Ovary (tissue), 7 donors: ENCODE measurements at regions not wholly inside any gene's neighbourhood (a gene's known extent, or its start where the extent isn't known, plus 50 kb on each side); places are given as distances from the start of the nearest gene placed in this dataset.

Experiments used
- DNase-seq, 5 donors: peaks; one replicate each; pipeline ENCODE4 v3.0.0-alpha.2; 2019 to 2020
- H3K27ac ChIP-seq, 2 donors: fragments of 200-600 bp; one replicate each; pipeline versions ENCODE4 v1.5.1 to v1.8.0; 2019 to 2022
- H3K27me3 ChIP-seq: fragments of 200-600 bp; one replicate; pipeline ENCODE4 v1.8.0; 2022
- H3K36me3 ChIP-seq: fragments of 200-600 bp; sonication (generic); one replicate; pipeline ENCODE4 v1.5.1; 2019
- H3K4me1 ChIP-seq: one replicate; pipeline ENCODE4 v1.8.1; 2013; ENCODE audit warnings: mild to moderate bottlenecking, moderate library complexity; ENCODE audit not compliant: insufficient read depth
- H3K4me3 ChIP-seq: fragments of 200-600 bp; sonication (generic); one replicate; pipeline ENCODE4 v1.5.1; 2017
- H3K9me3 ChIP-seq, 2 donors: fragments of 200-600 bp in 1 of 2; sonication (generic) in 1 of 2; one replicate each; pipeline versions ENCODE4 v1.5.1 to v1.8.1; 2013 to 2019; ENCODE audit warnings: mild to moderate bottlenecking in 1 of 2, moderate library complexity in 1 of 2
- CTCF ChIP-seq, 3 donors: fragments of 450-650 bp in 2 of 3; fragments of 200-600 bp in 1 of 3; IDR thresholded peaks; one replicate each; pipeline versions ENCODE4 v1.5.1 to v1.8.0; 2016 to 2022; ENCODE audit warnings: antibody characterized with exemption in 3 of 3, mild to moderate bottlenecking in 1 of 3
- EP300 ChIP-seq: sonication (generic); formaldehyde crosslinking; IDR thresholded peaks from one replicate; pipeline ENCODE4 v1.6.1; 2017; ENCODE audit warnings: antibody characterized with exemption
- POLR2A ChIP-seq: fragments of 450-650 bp; IDR thresholded peaks from one replicate; pipeline ENCODE4 v1.6.1; 2017; ENCODE audit warnings: antibody characterized with exemption, mild to moderate bottlenecking, moderate library complexity
- WGBS, 3 donors: extraction: QIAGEN DNeasy Blood & Tissue Kit in 1 of 3; methylation state at CpG; one replicate each; pipeline versions ENCODE4 v1.1.5 to v1.1.7; 2013 to 2017; 5-methylcytosine and 5-hydroxymethylcytosine counted together
- intact Hi-C, 4 donors: fragments of 100-400 bp; cut with DNase I; formaldehyde crosslinking; loops; one replicate each; pipeline versions ENCODE4 v1.11.0 to v1.15.1; 2022 to 2023
- donor health status: DM: no; HTN: no; CAD: no; lungs with moderate emphysema.
- donor health status: DM: no; HTN: no; CAD: no.
- donor health status: Bipolar disorder and iron deficiency.
- donor health status: DM: no; HTN: no; CAD: no.
- donor health status: DM: yes; HTN: yes; CAD: no.

GRCh38 chr5:56451742-56452141, 218.6 kb upstream of the ANKRD55 start:
- no peak for DNase-seq
- no peaks in the 10 kb centered on the region for H3K9me3 ChIP-seq
- H3K4me3 ChIP-seq, result no peak overlapping the region
- TF ChIP-seq CTCF (IDR thresholded peaks at IDR 0.05) (no peak), EP300 (no peak), POLR2A (no peak)
- H3K27ac ChIP-seq, result no peak overlapping the region
- 91 to 92% (median 92%) methylated on average over 7 of the region's 7 CpGs for WGBS, 3 donors
- intact Hi-C loops, result no loop called here
- no peaks in the 10 kb centered on the region for H3K36me3 ChIP-seq
- no peaks in the 10 kb centered on the region for H3K27me3 ChIP-seq
- H3K4me1 ChIP-seq, result no peaks in the 10 kb centered on the region

GRCh38 chr5:56450766-56451165, 217.6 kb upstream of the ANKRD55 start:
- Histone ChIP-seq H3K4me1 (no peaks in the 10 kb centered on the region), H3K27me3 (no peaks in the 10 kb centered on the region), H3K27ac (no peak overlapping the region), H3K4me3 (no peak overlapping the region), H3K36me3 (no peaks in the 10 kb centered on the region), H3K9me3 (no peaks in the 10 kb centered on the region)
- no peak for DNase-seq
- WGBS, 3 donors, result 87 to 93% (median 88%) methylated on average over 8 of the region's 8 CpGs
- TF ChIP-seq EP300 (no peak), CTCF (IDR thresholded peaks at IDR 0.05) (no peak), POLR2A (no peak)
- intact Hi-C loops, result no loop called here

GRCh38 chr5:56449071-56449640, 216.0 kb upstream of the ANKRD55 start:
- TF ChIP-seq EP300, result no peak
- no peak for TF ChIP-seq POLR2A
- TF ChIP-seq CTCF (IDR thresholded peaks at IDR 0.05), result no peak
- no peak overlapping the region for H3K4me3 ChIP-seq
- H3K36me3 ChIP-seq, result no peaks in the 10 kb centered on the region
- no peaks in the 10 kb centered on the region for H3K9me3 ChIP-seq
- H3K27ac ChIP-seq, result no peak overlapping the region
- H3K27me3 ChIP-seq, result no peaks in the 10 kb centered on the region
- intact Hi-C loops, result no loop called here
- H3K4me1 ChIP-seq, result no peaks in the 10 kb centered on the region
- no peak for DNase-seq
- 92 to 96% (median 92%) methylated on average over 7 of the region's 7 CpGs for WGBS, 3 donors

GRCh38 chr5:56447656-56448055, 214.5 kb upstream of the ANKRD55 start:
- 67 to 75% (median 68%) methylated on average over 4 of the region's 4 CpGs for WGBS, 3 donors

GRCh38 chr5:56447232-56447631, 214.1 kb upstream of the ANKRD55 start:
- Histone ChIP-seq H3K9me3 (no peaks in the 10 kb centered on the region), H3K4me3 (no peak overlapping the region), H3K27ac (no peak overlapping the region), H3K4me1 (no peaks in the 10 kb centered on the region), H3K27me3 (no peaks in the 10 kb centered on the region), H3K36me3 (no peaks in the 10 kb centered on the region)
- no peak for TF ChIP-seq EP300
- 59 to 70% (median 67%) methylated on average over 4 of the region's 4 CpGs for WGBS, 3 donors
- DNase-seq, result peak in 1 of 5 donors; percentile 62
- intact Hi-C loops, result no loop called here

More at GRCh38 chr5:56447656-56448055, 214.5 kb upstream of the ANKRD55 start:
- Histone ChIP-seq H3K9me3 (no peaks in the 10 kb centered on the region), H3K4me3 (no peak overlapping the region), H3K27ac (no peak overlapping the region), H3K4me1 (no peaks in the 10 kb centered on the region), H3K27me3 (no peaks in the 10 kb centered on the region), H3K36me3 (no peaks in the 10 kb centered on the region)
- DNase-seq, result no peak
- no peak for TF ChIP-seq POLR2A
- no peak for TF ChIP-seq EP300
- intact Hi-C loops, result no loop called here
